Activated CD8-positive, alpha-beta memory T cell treated with anti-CD3 and anti-CD28 coated beads, Interleukin-2, amount 50 U/mL, for 1 hour (primary cell): ENCODE measurements at regions not wholly inside any gene's neighbourhood (a gene's known extent, or its start where the extent isn't known, plus 50 kb on each side); places are given as distances from the start of the nearest gene placed in this dataset.

Source experiments
- DNase-seq: peaks from one replicate; pipeline ENCODE4 v3.0.0-alpha.2; 2020; ENCODE audit errors: extremely low read depth

DNA sequence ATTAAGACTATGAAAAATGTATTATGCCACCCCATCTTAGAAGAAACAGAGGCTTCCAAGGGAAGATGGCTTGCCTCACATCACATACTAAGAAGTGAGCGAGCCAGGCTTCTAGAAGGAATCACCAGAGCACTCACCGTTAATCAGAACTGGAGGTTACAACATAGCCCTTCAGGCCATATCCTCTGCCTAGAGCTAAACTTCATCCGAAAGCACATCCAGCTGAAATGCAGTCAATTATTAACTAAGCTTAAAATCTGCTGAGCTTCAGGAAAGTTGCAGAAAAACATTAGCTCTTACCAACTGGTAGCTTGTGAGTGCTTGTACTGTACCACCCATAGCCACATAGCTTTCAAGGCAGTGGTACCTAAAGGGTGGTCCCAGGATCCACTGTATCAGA, 483.2 kb downstream of the TBL1XR1 start:
- DNase-seq: no peak

DNA sequence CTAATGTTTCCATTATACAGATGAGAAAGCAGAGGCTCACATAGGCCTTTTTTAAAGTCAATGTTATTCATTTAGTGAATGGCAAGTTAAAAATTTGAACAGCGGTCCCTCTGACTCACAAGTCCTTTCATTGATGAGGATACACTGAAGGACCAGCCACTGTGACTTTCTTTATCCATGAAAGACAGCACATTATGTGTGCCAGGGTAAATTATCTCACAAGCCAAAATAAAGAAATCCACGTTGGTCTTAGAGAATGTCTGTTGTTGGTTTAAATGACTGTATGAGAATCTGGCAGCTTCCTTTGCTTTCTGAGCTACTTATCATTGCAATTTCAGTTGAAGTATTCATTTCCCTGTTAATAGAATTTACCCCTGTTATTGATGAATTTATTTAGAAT, 485.1 kb downstream of the TBL1XR1 start:
- DNase-seq: no peak

DNA sequence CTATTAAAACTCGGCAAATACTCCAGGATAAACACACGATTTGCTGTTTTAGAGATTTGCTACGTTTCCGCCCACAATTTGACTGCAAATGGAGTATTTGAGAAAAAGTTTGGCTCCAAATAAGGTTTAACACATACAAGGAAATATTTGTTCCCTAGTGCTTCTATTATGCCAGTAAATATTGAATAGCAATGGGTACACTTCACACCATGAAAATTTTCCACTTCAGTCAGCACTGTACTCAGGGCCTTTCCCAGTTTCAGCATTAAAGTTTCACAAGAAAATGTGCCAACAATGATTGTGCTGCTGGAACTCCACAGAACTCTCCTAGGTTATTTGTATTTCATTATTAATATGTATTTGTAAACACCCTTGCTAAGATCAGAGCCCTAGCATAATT, 498.0 kb downstream of the TBL1XR1 start:
- no peak for DNase-seq

DNA sequence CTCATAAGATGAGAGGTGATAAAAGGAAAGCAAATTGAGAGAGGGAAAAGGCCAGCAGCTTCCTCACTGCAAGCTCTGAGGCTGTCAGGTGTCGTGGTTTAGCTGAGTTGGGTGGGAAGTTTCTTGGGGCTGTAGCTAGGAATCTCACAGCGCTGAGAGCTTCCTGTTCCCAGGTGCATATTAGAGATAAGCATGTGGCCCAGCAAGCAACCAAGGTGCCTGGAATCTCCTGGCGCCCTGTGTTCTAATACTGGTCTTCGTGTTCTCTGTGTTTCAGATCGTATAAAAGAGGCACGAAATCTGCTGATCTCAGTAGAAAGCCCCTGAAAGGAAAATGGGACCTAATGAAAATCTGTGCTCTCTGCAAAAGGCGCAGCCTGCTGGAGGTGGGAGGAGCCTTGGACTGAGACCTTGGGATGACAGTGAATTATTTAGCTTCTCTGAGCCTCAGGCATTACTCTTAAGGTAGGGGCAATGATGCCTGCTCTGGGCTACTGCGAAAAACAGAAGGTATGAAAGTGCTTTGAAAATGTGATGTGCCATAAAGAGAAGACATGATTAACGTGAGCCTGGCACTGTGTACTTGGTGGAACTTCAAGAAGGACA, 499.9 kb downstream of the TBL1XR1 start:
- DNase-seq: no peak

DNA sequence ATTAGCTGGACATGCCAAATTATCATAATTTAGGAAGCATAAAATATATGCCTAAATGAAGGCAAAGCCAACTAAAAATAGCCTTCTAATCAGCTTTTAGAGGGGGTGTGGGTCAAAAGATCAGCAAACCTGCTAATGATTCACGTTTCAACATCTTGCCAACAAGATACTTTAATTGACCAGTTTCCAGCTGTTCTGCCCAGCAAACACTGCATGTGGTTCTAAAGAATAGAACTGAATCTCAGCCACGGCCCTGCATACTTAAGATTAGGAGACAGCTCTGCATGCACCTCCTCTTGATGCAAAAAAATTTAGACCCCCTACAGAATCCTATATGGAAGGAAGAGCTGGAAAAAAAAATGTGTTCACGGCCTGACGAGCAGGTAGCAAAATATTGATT, 500.5 kb downstream of the TBL1XR1 start:
- DNase-seq: no peak

DNA sequence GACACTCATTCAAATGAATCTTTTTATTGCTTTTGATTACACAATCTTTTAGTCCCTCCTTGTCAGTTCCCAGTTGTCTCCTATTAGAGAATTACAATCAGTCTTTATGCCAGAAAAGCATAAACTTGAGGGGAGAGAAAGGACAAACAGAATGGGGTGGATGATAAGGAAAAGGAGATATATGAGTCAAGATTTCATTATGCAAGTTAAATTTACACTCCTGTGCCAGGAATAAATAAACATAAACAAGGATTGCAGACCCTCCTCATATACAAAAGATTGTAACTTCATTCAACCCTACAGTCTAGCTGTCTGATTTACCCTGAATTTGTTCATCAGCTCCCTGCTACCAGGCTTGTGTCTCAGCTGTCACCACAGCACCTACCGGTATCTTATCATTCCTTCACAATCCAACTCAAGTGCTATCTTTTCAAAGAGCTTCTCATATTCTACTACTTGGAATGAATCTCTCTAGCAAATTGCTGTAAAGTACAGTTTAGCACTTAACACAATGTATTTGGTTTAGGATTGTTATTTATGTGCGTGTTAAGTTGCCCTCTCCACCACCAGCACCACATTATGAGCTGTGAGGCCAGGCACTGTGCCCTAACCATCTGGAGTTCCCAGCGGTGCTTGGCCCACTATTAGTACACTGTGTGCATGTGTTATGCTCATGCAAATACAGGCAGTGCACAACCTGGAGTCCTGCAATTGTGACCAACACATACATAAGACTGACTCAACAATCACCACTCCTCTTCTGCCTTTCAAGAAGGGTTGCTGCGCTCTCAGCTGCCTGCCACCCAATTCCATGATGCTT, 504.1 kb downstream of the TBL1XR1 start:
- DNase-seq: no peak

DNA sequence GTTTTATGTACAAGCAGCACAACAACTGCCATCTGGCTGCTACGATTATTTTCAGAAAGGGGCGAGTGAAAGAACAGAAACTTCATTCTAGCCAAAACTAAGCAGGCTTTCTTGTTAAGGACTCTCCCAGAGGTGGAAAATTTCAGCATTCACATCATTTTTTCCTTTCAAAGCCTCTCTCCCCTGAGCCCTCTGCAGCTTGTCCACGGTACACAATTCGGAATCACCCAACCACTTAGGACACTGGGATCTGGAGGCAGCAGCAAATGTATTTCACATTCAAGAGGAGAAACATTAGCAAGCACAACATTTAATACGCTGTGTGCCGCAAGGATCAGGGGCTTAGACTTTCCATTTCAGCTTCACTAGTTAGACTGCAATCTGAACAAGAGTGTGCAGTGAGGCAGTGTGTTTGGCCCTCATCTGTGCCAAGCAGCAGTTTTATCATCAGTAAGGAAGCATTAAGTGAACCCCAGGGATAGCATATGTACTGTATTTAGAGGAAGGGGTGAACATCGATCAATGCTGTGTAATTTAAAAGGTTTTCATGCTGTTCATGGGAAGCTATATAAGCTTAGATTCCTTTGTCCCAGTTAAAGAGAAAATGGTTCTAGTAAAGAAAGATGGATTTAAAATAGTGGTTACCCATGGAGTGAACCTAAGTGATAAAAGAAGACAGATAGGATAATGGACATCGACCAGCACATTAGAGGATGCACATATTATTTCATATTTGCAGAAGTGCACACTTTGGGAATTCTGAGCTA, 504.9 kb downstream of the TBL1XR1 start:
- no peak for DNase-seq

DNA sequence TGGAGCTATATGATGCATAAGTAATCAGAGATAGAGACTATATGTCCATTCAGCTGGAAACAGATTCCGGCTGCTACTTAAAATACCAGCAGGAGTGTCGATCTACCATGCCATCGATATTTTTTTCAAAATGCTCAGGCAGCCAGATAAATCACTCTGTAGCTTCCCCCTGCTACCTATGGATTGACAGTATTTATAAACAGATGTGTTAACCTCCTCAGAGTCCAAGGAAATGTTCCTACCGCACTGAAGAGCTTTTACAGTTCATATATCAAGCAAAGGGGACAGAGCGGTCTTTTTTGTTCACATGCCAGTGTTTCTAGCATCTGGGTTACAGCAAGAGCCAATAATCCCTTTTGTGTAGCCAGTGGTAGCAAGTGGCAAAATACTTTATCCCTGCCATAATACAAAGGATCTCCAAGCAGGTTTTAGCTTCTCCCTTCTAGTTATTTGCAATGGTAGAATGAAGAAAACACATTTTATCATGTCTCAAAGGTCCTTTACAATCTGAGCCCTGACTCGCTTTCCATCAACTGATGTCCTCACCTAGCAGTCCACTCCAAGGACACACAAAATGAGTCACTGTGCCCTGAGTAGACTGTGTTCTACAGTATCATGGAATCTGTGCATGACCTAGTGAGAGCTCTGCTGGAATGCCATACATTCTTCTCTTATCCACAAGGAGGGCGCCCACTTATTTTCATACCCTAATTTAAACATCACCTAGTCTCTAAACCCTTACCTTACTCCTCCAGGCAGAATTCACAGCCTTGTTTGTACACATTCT, 507.0 kb downstream of the TBL1XR1 start:
- DNase-seq: no peak

DNA sequence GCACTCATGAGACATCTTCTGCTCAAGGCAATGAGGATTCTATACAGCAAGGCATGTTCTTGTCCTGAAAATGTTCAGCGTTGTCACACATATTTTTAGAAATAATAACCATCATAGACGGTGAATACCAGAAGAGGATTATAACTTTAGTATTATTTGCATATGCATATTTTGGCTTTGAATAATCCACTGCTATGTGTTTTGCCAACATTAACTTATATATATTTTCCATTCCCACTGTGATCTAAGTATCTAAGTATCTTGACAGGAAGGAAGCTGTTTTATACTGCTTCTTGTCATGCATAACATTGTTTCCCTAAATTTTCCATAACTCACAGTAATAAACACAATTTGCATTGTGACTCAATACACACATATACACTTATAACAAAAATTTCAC, 509.5 kb downstream of the TBL1XR1 start:
- no peak for DNase-seq

DNA sequence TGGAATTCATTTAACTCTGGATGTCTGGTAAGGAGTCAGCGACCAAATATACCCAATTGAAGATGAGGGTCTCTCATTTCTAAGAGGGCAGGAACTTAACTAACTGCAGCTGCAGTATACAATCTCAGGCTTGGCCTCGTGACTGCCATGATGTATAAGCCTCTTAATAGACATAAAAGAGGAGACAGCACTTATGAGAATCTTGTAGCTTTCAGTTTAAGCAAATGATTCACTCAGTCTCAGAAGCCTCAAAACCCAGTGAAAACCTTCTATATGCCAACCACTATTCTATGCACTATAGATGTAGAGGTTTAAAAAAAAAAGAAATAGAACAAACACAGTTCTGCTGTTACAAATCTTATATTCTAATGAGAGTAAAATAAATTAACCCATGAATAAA, 513.9 kb downstream of the TBL1XR1 start:
- no peak for DNase-seq

DNA sequence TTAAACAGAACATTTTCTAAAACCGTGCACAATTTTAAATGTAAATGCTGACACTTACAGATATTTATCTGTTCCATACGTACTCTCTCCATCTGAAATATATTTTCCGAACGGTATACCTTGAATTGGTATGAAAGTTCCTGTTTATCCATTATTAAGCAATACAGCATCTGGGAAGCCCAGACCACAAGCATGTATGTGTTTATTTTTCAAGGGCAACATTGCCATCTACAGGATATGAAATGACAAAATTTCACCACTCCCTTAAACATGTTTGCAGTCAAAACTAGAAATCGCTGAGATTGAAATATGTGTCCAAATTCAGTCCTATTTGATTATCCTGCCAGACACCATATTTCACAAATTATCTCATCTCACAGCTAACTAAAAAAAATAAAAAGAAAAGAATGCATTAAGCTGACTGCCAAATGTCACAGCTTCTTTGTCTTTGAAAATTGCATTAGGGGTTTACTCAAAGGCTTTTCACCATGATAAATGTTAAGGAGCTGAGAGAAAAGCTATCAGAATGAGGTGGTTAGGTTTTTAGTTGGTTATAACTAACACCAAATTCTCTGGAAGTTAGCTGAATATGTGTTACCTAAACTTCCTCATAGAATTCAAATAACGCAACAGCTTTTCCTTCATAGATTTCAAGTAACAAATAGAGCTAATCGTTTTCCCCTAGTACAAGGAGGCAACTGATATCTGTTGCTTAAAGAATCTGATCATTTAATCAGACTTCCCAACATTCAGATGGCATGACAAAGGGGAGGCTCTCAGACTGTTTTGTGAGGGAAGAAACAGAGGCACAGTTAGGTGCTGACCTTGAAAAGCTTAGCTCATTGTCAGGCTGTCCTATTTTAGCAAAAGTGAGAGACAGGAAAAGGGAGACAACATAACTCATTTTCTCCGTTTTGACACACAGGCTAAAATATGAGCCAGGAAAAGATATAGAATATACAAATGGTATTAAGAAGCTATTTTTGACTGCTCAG, 533.1 kb downstream of the TBL1XR1 start:
- DNase-seq: no peak

DNA sequence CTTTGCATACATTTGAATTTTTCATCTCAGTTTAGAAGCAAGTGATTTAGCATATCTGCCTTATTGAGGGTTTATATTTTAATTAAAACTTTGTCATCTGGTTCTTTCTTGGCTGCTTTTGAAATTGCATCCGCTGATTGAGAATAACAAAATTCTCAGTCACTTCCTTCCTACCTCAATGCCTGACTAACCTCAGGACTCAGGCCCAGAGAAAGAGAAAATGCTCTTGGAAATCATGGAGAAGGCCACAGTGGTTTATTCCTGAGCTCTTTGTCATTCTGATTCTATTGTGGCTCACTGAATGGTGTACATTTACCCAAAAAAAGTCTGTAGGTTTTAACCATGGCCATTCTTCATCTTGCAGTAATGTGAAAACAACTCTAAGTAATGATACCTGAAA, 533.9 kb downstream of the TBL1XR1 start:
- no peak for DNase-seq

DNA sequence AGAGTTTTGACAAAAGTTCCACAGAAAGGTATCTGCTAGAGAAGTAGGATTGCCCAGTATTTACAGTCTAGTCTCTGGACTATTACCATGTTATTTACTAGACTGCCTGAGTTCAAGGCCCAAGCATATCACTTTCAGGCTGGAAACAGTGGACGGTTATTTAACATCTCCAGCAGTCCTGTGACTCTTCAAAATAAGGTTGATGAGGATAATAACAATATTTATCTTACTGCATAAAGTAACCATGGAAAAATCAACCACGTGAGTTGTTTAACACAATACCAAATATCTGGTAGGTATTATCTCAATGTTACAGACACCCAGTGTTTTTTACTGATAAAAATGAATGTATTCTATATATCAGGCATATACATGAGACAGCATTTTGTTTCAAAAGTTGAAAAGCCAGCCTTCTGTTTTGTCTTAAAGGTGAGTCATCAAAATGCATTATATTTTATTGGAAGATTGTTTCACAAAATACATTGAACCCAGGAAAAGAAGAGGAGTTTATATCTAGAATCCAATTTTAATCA, 535.8 kb downstream of the TBL1XR1 start:
- no peak for DNase-seq

DNA sequence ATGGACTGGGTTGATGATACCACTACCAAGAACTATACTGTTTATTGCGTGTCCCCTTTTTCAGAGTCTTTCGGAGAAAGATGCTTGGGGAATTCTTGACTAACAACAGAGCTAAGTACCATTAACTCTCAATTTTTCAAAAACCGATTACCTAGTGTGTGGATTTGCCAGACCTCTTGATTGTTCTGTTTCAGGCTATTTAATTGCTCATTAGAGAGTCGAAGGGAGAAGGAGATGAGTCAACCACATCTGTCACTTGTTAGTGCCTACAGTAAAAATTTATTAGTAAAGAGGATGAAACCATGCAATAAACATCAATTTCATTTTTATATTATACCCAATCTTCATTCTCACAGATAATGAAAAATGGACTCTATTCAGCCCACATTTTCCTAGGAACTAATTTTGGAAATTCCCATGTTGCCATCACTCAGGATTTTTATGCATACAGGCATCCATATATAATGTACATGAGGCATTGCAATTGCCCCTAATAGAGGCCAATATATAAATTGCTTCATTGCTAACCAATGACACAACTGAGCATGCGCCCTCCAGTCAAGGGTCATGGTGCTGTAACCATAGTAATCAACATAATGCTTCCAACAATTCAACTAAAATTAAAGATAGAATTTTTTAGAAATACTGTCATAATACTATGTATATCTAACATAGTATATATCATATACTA, 541.7 kb downstream of the TBL1XR1 start:
- DNase-seq: no peak

DNA sequence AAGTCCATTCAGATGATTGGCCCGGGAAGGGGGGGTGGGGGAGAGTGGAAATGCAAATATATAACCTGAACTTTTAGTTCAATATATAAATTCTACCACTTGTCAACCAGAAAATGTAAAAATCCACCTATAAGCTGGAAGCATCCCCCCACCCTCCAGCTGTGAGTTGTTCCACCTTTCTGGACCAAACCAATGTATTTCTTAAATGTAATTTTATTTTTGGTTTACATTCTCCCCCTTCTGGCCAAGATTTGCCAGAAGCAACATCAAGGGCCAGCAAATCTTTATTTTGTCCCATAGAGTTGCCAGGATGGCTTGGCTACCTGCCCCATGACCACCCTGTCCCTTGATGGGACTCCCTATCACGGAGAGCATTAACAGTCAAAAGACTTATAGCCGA, 545.7 kb downstream of the TBL1XR1 start:
- DNase-seq: no peak

DNA sequence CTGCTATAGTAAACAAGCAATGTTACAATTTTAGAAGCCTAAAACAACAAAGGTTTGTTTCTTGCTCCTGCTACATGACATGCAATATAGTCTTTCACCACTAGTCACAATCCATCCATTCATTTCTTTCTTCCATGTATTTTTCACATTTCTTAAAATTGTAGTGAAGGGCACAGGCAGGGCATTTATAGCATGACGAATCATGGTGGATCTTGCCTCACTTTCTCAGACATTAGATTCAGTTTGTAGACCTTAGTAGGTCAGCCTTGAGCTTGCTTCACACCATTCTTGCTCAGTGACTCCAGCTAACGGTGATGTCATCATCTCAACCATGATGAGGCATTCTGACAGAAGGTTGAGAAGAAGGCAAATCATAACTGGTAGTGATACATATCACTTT, 546.8 kb downstream of the TBL1XR1 start:
- no peak for DNase-seq

DNA sequence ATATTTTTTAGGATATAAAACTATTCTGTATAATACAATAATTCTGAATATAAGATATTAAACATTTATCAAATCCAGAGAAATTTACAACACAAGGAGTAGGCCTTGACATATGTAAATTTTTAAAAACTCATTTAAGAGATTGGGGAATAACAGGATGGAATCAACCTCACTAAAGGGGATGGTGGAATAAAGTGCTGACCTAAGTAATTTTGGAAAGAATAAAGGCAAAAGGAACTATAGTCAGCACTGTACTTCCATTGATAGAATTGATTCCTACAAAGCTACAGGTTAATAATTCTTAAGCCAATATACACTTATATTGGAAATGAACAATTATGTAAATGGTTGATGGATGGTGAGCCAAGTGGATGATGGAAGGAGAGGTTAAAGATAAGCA, 549.3 kb downstream of the TBL1XR1 start:
- no peak for DNase-seq

DNA sequence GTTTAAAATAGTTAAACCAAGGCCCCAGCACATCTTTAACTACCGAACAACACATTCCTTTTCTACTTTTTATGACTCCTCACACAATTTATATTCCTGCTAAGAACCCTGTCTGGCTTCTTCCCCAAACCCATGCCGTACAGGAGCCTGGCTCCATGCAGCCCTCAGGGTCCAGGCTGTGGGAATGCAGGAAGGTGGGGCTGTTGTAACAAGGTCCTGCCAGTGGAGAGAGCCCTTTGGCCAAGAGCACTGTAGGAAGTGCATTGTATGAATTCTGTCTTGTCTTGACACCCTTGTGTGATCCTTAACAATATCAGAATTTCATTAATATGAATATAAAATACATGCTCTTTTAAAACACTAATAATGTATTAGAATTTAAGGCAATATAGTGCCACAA, 563.8 kb downstream of the TBL1XR1 start:
- DNase-seq: no peak

DNA sequence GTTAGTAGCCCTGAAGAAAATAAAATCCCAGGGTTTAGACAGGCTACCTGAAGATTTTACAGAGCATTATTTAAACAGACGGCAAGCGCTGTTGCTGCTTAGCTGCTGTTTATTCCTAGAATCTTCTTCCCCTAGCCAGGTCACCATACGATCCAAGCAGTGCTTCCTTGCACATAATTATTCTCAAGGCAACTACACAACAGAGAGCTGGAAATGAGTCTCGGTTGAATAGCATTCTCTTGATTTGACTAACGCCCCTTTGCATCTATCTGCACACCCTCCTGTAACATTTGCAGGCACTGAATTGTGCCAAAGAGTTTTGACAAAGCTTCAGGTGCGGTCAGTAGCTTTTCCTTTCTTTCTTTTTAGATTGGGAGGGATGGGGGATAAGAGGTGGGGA, 564.4 kb downstream of the TBL1XR1 start:
- DNase-seq: no peak

DNA sequence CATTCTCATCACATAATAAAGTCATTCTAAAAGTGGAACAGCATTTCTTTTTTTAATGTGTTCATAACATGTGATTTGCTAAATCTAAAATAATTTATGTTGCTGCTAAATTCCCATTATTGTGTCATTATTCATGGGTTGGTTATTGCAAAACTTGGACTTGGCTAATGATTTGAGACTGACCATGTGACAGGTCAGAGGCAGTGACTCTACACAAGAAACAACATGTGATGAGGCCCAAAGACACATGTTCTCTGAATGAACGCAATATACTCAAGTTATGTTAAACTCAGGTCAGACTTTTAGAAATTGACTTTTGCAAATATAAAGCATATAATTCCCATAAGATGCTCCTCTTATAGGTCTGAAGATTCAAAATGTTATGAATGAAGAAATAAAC, 566.1 kb downstream of the TBL1XR1 start:
- no peak for DNase-seq
